ENCODE measurements at regions not wholly inside any gene's neighbourhood (a gene's known extent, or its start where the extent isn't known, plus 50 kb on each side); places are given as distances from the start of the nearest gene placed in this dataset.

DNA sequence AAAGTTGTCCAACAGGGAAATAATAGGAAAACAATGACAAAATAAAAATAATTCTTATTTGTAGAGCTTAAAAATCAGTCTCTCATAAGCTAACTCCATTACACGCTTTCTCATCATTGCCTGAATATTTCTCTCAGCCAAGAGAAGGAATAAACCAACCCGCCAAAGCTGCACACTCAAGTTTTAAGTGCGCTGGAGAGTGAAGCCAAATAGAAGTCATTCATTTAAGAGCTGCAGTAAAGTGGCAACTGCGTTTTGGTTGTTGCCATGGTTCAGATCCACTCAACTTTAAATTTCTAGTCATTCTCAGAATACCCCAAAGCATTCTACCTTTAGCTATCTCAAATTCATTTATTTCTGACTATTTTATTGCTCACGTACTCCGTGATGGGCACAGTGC is 230.7 kb downstream of the CBLN4 start:
- Histone ChIP-seq H3K4me1 (ENCODE audit: insufficient read depth, insufficient read length) (no peaks in the 10 kb centered on the region), H3K36me3 (ENCODE audit: insufficient read depth, insufficient read length, low read length) (no peaks in the 10 kb centered on the region), H3K4me3 (ENCODE audit: insufficient read length, low read depth) (no peak overlapping the region), H3K9ac (ENCODE audit: insufficient read length, low read depth) (no peak overlapping the region), H3K27me3 (ENCODE audit: insufficient read depth, insufficient read length) (no peaks in the 10 kb centered on the region), H3K9me3 (ENCODE audit: insufficient read depth, low read length) (no peaks in the 10 kb centered on the region)
- TF ChIP-seq YY1 (IDR thresholded peaks at IDR 0.05; ENCODE audit: insufficient read depth, insufficient read length) = no peak
- no peak for TF ChIP-seq ZNF274 (IDR thresholded peaks at IDR 0.05; ENCODE audit: low read depth, low read length)
- DNase-seq (ENCODE audit: low read depth, low spot score) = no peak

DNA sequence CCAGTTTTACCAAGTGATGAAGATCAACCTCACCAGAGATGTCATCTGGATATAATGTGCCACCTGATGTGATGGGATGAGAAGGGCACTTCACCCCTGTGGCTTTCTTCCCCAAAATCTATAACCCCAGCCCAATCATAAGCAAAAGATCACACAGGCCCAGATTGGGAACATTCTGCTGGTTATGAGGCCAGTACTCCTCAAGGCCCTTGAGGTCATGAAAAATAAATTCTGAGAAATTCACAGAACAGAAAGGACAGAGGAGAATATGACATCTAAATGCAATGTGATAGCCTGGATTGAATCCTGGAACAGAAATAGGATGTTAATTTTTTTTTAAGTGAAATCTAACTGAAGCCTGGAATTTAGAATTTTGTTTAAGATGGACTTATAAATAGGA is 243.5 kb downstream of the CBLN4 start:
- H3K36me3 ChIP-seq (ENCODE audit: insufficient read depth, insufficient read length, low read length) = no peaks in the 10 kb centered on the region
- H3K4me1 ChIP-seq (ENCODE audit: insufficient read depth, insufficient read length) = no peaks in the 10 kb centered on the region
- DNase-seq (ENCODE audit: low read depth, low spot score) = no peak
- no peak overlapping the region for H3K9ac ChIP-seq (ENCODE audit: insufficient read length, low read depth)
- H3K27me3 ChIP-seq (ENCODE audit: insufficient read depth, insufficient read length) = no peaks in the 10 kb centered on the region
- peaks cover 14% of the 10 kb centered on the region for H3K9me3 ChIP-seq (ENCODE audit: insufficient read depth, low read length)
- TF ChIP-seq YY1 (IDR thresholded peaks at IDR 0.05; ENCODE audit: insufficient read depth, insufficient read length) (no peak), ZNF274 (IDR thresholded peaks at IDR 0.05; ENCODE audit: low read depth, low read length) (no peak), SUZ12 (IDR thresholded peaks at IDR 0.05; ENCODE audit: extremely low read depth, insufficient read depth, insufficient read length) (no peak)
- H3K4me3 ChIP-seq (ENCODE audit: insufficient read length, low read depth) = no peak overlapping the region

GRCh38 chr20:55761100-55761499 is 244.2 kb downstream of the CBLN4 start:
- peaks cover 14% of the 10 kb centered on the region for H3K9me3 ChIP-seq (ENCODE audit: insufficient read depth, low read length)
- no peak for TF ChIP-seq SUZ12 (IDR thresholded peaks at IDR 0.05; ENCODE audit: extremely low read depth, insufficient read depth, insufficient read length)
- no peak for TF ChIP-seq YY1 (IDR thresholded peaks at IDR 0.05; ENCODE audit: insufficient read depth, insufficient read length)
- no peak for DNase-seq (ENCODE audit: low read depth, low spot score)
- H3K27me3 ChIP-seq (ENCODE audit: insufficient read depth, insufficient read length) = no peaks in the 10 kb centered on the region
- no peaks in the 10 kb centered on the region for H3K36me3 ChIP-seq (ENCODE audit: insufficient read depth, insufficient read length, low read length)
- no peak overlapping the region for H3K9ac ChIP-seq (ENCODE audit: insufficient read length, low read depth)
- no peaks in the 10 kb centered on the region for H3K4me1 ChIP-seq (ENCODE audit: insufficient read depth, insufficient read length)
- no peak overlapping the region for H3K4me3 ChIP-seq (ENCODE audit: insufficient read length, low read depth)

DNA sequence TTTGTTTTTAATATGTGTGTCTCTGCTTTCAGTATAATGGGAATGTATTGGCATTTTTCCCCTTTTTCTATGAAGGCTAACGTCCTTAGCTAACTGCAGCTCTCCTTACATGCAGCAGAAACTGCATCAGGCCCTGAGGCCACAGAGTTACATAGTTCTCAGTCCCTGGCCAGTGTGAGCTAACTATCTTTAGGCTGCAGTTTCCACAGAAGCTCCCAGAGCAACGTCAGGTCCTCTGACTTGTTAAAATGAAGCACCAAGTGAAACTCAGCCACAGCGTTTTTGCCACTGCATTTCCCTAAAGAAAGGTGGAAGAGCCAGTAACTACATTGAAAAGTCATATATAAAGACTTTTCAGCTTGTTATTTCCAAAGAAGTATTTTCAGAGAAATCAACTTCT is 244.7 kb downstream of the CBLN4 start:
- Histone ChIP-seq H3K9ac (ENCODE audit: insufficient read length, low read depth) (no peak overlapping the region), H3K9me3 (ENCODE audit: insufficient read depth, low read length) (peaks cover 14% of the 10 kb centered on the region), H3K4me3 (ENCODE audit: insufficient read length, low read depth) (no peak overlapping the region), H3K27me3 (ENCODE audit: insufficient read depth, insufficient read length) (no peaks in the 10 kb centered on the region), H3K36me3 (ENCODE audit: insufficient read depth, insufficient read length, low read length) (no peaks in the 10 kb centered on the region), H3K4me1 (ENCODE audit: insufficient read depth, insufficient read length) (no peaks in the 10 kb centered on the region)
- DNase-seq (ENCODE audit: low read depth, low spot score) = no peak
- no peak for TF ChIP-seq YY1 (IDR thresholded peaks at IDR 0.05; ENCODE audit: insufficient read depth, insufficient read length)
- no peak for TF ChIP-seq SUZ12 (IDR thresholded peaks at IDR 0.05; ENCODE audit: extremely low read depth, insufficient read depth, insufficient read length)
- no peak for TF ChIP-seq ZNF274 (IDR thresholded peaks at IDR 0.05; ENCODE audit: low read depth, low read length)

GRCh38 chr20:55755861-55756260 is 249.5 kb downstream of the CBLN4 start:
- H3K9ac ChIP-seq (ENCODE audit: insufficient read length, low read depth) = no peak overlapping the region
- no peak for TF ChIP-seq YY1 (IDR thresholded peaks at IDR 0.05; ENCODE audit: insufficient read depth, insufficient read length)
- TF ChIP-seq ZNF274 (IDR thresholded peaks at IDR 0.05; ENCODE audit: low read depth, low read length) = no peak
- no peak overlapping the region for H3K4me3 ChIP-seq (ENCODE audit: insufficient read length, low read depth)
- H3K9me3 ChIP-seq (ENCODE audit: insufficient read depth, low read length) = no peaks in the 10 kb centered on the region
- H3K27me3 ChIP-seq (ENCODE audit: insufficient read depth, insufficient read length) = no peaks in the 10 kb centered on the region
- DNase-seq (ENCODE audit: low read depth, low spot score) = no peak
- no peaks in the 10 kb centered on the region for H3K36me3 ChIP-seq (ENCODE audit: insufficient read depth, insufficient read length, low read length)
- H3K4me1 ChIP-seq (ENCODE audit: insufficient read depth, insufficient read length) = no peaks in the 10 kb centered on the region

DNA sequence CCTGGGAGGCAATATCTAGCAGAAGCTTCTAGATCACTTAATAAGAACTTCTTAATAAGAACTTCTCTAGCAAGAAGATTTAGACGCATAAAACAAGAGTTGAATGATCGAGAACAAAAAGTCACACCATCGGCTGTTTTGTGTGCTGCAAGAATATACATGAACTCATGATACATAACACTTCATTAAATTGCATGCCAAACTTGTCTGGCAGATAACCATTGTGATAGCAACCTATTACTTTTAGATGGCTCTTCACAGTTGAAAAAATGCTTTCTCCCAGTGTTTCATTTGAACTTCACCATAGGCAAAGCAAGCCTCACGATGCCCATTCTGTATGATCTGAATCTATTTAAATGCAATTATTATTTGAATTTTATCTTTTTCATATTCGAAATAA is 249.9 kb downstream of the CBLN4 start:
- DNase-seq (ENCODE audit: low read depth, low spot score) = no peak
- Histone ChIP-seq H3K9me3 (ENCODE audit: insufficient read depth, low read length) (no peaks in the 10 kb centered on the region), H3K36me3 (ENCODE audit: insufficient read depth, insufficient read length, low read length) (no peaks in the 10 kb centered on the region), H3K9ac (ENCODE audit: insufficient read length, low read depth) (no peak overlapping the region), H3K4me3 (ENCODE audit: insufficient read length, low read depth) (no peak overlapping the region), H3K27me3 (ENCODE audit: insufficient read depth, insufficient read length) (no peaks in the 10 kb centered on the region), H3K4me1 (ENCODE audit: insufficient read depth, insufficient read length) (no peaks in the 10 kb centered on the region)
- no peak for TF ChIP-seq YY1 (IDR thresholded peaks at IDR 0.05; ENCODE audit: insufficient read depth, insufficient read length)
- no peak for TF ChIP-seq ZNF274 (IDR thresholded peaks at IDR 0.05; ENCODE audit: low read depth, low read length)
- TF ChIP-seq SUZ12 (IDR thresholded peaks at IDR 0.05; ENCODE audit: extremely low read depth, insufficient read depth, insufficient read length) = no peak

DNA sequence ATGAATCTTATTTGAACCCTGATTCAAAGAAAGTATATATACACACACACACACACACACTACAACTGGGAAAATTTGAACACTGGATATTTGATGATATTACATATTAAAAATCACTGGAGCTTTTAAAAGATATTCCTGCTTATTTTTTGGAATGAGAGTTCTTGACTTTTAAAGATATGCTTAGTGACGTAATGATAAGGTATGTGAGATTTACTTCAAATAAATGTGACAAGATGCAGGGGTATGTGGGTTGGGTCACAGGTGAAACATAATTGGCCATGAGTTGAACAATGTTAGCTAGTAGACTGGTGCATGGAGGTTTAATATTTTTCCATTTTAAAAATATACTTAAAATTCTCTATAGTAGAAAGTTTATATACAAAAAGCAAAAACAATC is 258.6 kb downstream of the CBLN4 start:
- H3K27me3 ChIP-seq (ENCODE audit: insufficient read depth, insufficient read length) = no peaks in the 10 kb centered on the region
- no peak for DNase-seq (ENCODE audit: low read depth, low spot score)
- H3K4me1 ChIP-seq (ENCODE audit: insufficient read depth, insufficient read length) = no peaks in the 10 kb centered on the region
- no peak for TF ChIP-seq ZNF274 (IDR thresholded peaks at IDR 0.05; ENCODE audit: low read depth, low read length)
- no peak for TF ChIP-seq SUZ12 (IDR thresholded peaks at IDR 0.05; ENCODE audit: extremely low read depth, insufficient read depth, insufficient read length)
- no peak for TF ChIP-seq YY1 (IDR thresholded peaks at IDR 0.05; ENCODE audit: insufficient read depth, insufficient read length)
- H3K9ac ChIP-seq (ENCODE audit: insufficient read length, low read depth) = no peak overlapping the region
- H3K36me3 ChIP-seq (ENCODE audit: insufficient read depth, insufficient read length, low read length) = no peaks in the 10 kb centered on the region
- no peaks in the 10 kb centered on the region for H3K9me3 ChIP-seq (ENCODE audit: insufficient read depth, low read length)
- no peak overlapping the region for H3K4me3 ChIP-seq (ENCODE audit: insufficient read length, low read depth)

- Histone ChIP-seq H3K27me3 (ENCODE audit: insufficient read depth, insufficient read length) (no peaks in the 10 kb centered on the region), H3K4me3 (ENCODE audit: insufficient read length, low read depth) (no peak overlapping the region), H3K9ac (ENCODE audit: insufficient read length, low read depth) (no peak overlapping the region), H3K4me1 (ENCODE audit: insufficient read depth, insufficient read length) (no peaks in the 10 kb centered on the region), H3K36me3 (ENCODE audit: insufficient read depth, insufficient read length, low read length) (no peaks in the 10 kb centered on the region), H3K9me3 (ENCODE audit: insufficient read depth, low read length) (no peaks in the 10 kb centered on the region)
- TF ChIP-seq ZNF274 (IDR thresholded peaks at IDR 0.05; ENCODE audit: low read depth, low read length) (no peak), SUZ12 (IDR thresholded peaks at IDR 0.05; ENCODE audit: extremely low read depth, insufficient read depth, insufficient read length) (no peak), YY1 (IDR thresholded peaks at IDR 0.05; ENCODE audit: insufficient read depth, insufficient read length) (no peak)
- no peak for DNase-seq (ENCODE audit: low read depth, low spot score)
Observed at GRCh38 chr20:55745840-55746239, 259.5 kb downstream of the CBLN4 start.
